Neutrophil (primary cell): ENCODE measurements at regions not wholly inside any gene's neighbourhood (a gene's known extent, or its start where the extent isn't known, plus 50 kb on each side); places are given as distances from the start of the nearest gene placed in this dataset.

Experiments used
- H3K27ac ChIP-seq: fragments of 200-600 bp; sonication (generic); 2 replicates; pipeline ENCODE4 v1.5.1; 2016; ENCODE audit warnings: mild to moderate bottlenecking, moderate library complexity
- H3K27me3 ChIP-seq: fragments of 200-600 bp; sonication (generic); 2 replicates; pipeline ENCODE4 v1.6.0; 2016; ENCODE audit warnings: mild to moderate bottlenecking
- H3K36me3 ChIP-seq: fragments of 200-600 bp; sonication (generic); 2 replicates; pipeline ENCODE4 v1.5.1; 2017
- H3K4me1 ChIP-seq, 2 experiments: fragments of 200-600 bp in 1 of 2; sonication (generic) in 1 of 2; 1 replicate in 1 of 2; 2 replicates in 1 of 2; pipeline versions ENCODE4 v1.5.1 to v1.6.1; 2013 to 2016; ENCODE audit warnings: low read depth in 1 of 2, low read length in 1 of 2, mild to moderate bottlenecking in 1 of 2, moderate library complexity in 1 of 2; ENCODE audit not compliant: control insufficient read depth in 1 of 2, insufficient read depth in 1 of 2
- H3K4me3 ChIP-seq, 2 experiments: fragments of 200-600 bp in 1 of 2; sonication (generic) in 1 of 2; 1 replicate in 1 of 2; 2 replicates in 1 of 2; pipeline ENCODE4 v1.5.1; 2013 to 2016; ENCODE audit warnings: low read depth in 1 of 2, low read length in 1 of 2, mild to moderate bottlenecking in 1 of 2, moderate library complexity in 1 of 2
- H3K9me3 ChIP-seq: fragments of 200-600 bp; sonication (generic); 2 replicates; pipeline ENCODE4 v1.5.1; 2016
- CTCF ChIP-seq: fragments of 200-600 bp; sonication (generic); IDR thresholded peaks from 2 replicates; pipeline ENCODE4 v1.5.1; 2016; ENCODE audit warnings: antibody characterized with exemption

GRCh38 chr14:61111731-61112130 is 130.7 kb downstream of the SLC38A6 start:
- TF ChIP-seq CTCF, result no peak
- Histone ChIP-seq H3K4me1 (no peaks in the 10 kb centered on the region), H3K36me3 (no peaks in the 10 kb centered on the region), H3K27ac (no peak overlapping the region), H3K9me3 (peaks cover 3% of the 10 kb centered on the region), H3K4me3 (no peak overlapping the region), H3K27me3 (peaks cover 52% of the 10 kb centered on the region)

- H3K27me3 ChIP-seq, result peaks cover 52% of the 10 kb centered on the region
- TF ChIP-seq CTCF, result no peak
- H3K9me3 ChIP-seq, result peaks cover under 1% of the 10 kb centered on the region
- H3K4me3 ChIP-seq, result no peak overlapping the region
- H3K36me3 ChIP-seq, result no peaks in the 10 kb centered on the region
- no peak overlapping the region for H3K27ac ChIP-seq
- H3K4me1 ChIP-seq, result no peaks in the 10 kb centered on the region
Observed at GRCh38 chr14:61111209-61111665, 130.2 kb downstream of the SLC38A6 start.

- H3K4me1 ChIP-seq, result no peaks in the 10 kb centered on the region
- H3K27ac ChIP-seq, result no peak overlapping the region
- H3K36me3 ChIP-seq, result no peaks in the 10 kb centered on the region
- H3K9me3 ChIP-seq, result no peaks in the 10 kb centered on the region
- H3K27me3 ChIP-seq, result peaks cover 52% of the 10 kb centered on the region
- H3K4me3 ChIP-seq, result no peak overlapping the region
- no peak for TF ChIP-seq CTCF
Observed at GRCh38 chr14:61110316-61111082, 129.5 kb downstream of the SLC38A6 start.

- no peaks in the 10 kb centered on the region for H3K36me3 ChIP-seq
- no peaks in the 10 kb centered on the region for H3K9me3 ChIP-seq
- H3K4me3 ChIP-seq, result no peak overlapping the region
- no peaks in the 10 kb centered on the region for H3K4me1 ChIP-seq
- no peak overlapping the region for H3K27ac ChIP-seq
- TF ChIP-seq CTCF, result no peak
- H3K27me3 ChIP-seq, result peaks cover 59% of the 10 kb centered on the region
Observed at GRCh38 chr14:61109288-61109687, 128.2 kb downstream of the SLC38A6 start.

GRCh38 chr14:61108496-61109141 is 127.6 kb downstream of the SLC38A6 start:
- Histone ChIP-seq H3K4me1 (peaks cover 5 to 6% of the 10 kb centered on the region in 2 experiments), H3K27ac (no peak overlapping the region)

More at GRCh38 chr14:61108496-61109141, 127.6 kb downstream of the SLC38A6 start:
- H3K9me3 ChIP-seq, result no peaks in the 10 kb centered on the region
- H3K36me3 ChIP-seq, result no peaks in the 10 kb centered on the region
- no peak overlapping the region for H3K4me3 ChIP-seq
- TF ChIP-seq CTCF, result no peak
- H3K27me3 ChIP-seq, result peaks cover 59% of the 10 kb centered on the region
